GM18508 (cell line): ENCODE measurements at regions not wholly inside any gene's neighbourhood (a gene's known extent, or its start where the extent isn't known, plus 50 kb on each side); places are given as distances from the start of the nearest gene placed in this dataset.
"Not testable (repeated sequence)": the region's sequence is repeated elsewhere in the genome, so short reads cannot be mapped to it uniquely, and the experiment has no call there.

Source experiments
- ATAC-seq: cut with Tn5 transposase; IDR thresholded peaks from one replicate; pipeline ENCODE4 v1.9.1; 2021; ENCODE audit warnings: moderate number of reproducible peaks; ENCODE audit not compliant: insufficient read depth, unreplicated experiment

GRCh38 chr12:127590868-127591267 is 676.1 kb upstream of the TMEM132C start:
- ATAC-seq = no peak

GRCh38 chr12:127592245-127592644 is 674.7 kb upstream of the TMEM132C start:
- ATAC-seq = no peak

- ATAC-seq = no peak
Observed at GRCh38 chr12:127594351-127594970, 672.5 kb upstream of the TMEM132C start.

- ATAC-seq = no peak
Observed at GRCh38 chr12:127595506-127595905, 671.5 kb upstream of the TMEM132C start.

- ATAC-seq = no peak
Observed at GRCh38 chr12:127596891-127597290, 670.1 kb upstream of the TMEM132C start.

- no peak for ATAC-seq
Observed at GRCh38 chr12:127599436-127599835, 667.5 kb upstream of the TMEM132C start.

GRCh38 chr12:127600211-127600610 is 666.8 kb upstream of the TMEM132C start:
- ATAC-seq = no peak

GRCh38 chr12:127606476-127607015 is 660.4 kb upstream of the TMEM132C start:
- no peak for ATAC-seq

- ATAC-seq = no peak
Observed at GRCh38 chr12:127607146-127607725, 659.7 kb upstream of the TMEM132C start.

GRCh38 chr12:127608359-127608758 is 658.6 kb upstream of the TMEM132C start:
- ATAC-seq = not testable (repeated sequence)

- no peak for ATAC-seq
Observed at GRCh38 chr12:127613056-127613455, 653.9 kb upstream of the TMEM132C start.

GRCh38 chr12:127619869-127620734 is 646.9 kb upstream of the TMEM132C start:
- ATAC-seq = no peak

GRCh38 chr12:127620735-127621355 is 646.1 kb upstream of the TMEM132C start:
- no peak for ATAC-seq

GRCh38 chr12:127621366-127621765 is 645.6 kb upstream of the TMEM132C start:
- ATAC-seq = no peak

- ATAC-seq = no peak
Observed at GRCh38 chr12:127623362-127623761, 643.6 kb upstream of the TMEM132C start.

- ATAC-seq = no peak
Observed at GRCh38 chr12:127625176-127625771, 641.7 kb upstream of the TMEM132C start.

GRCh38 chr12:127628645-127629044 is 638.3 kb upstream of the TMEM132C start:
- no peak for ATAC-seq

- no peak for ATAC-seq
Observed at GRCh38 chr12:127629066-127629820, 637.7 kb upstream of the TMEM132C start.

- ATAC-seq = no peak
Observed at GRCh38 chr12:127632461-127632860, 634.5 kb upstream of the TMEM132C start.

GRCh38 chr12:127635838-127636237 is 631.1 kb upstream of the TMEM132C start:
- no peak for ATAC-seq
